ENCODE measurements at regions not wholly inside any gene's neighbourhood (a gene's known extent, or its start where the extent isn't known, plus 50 kb on each side); places are given as distances from the start of the nearest gene placed in this dataset.

GRCh38 chr7:67843001-67843565 lies 846.5 kb downstream of the TYW1 start (continued):
- TF ChIP-seq CTBP2 (IDR thresholded peaks at IDR 0.05; ENCODE audit: borderline replicate concordance, insufficient read depth, insufficient read length, low read length) = no peak

Measured in H1 (cell line).